ENCODE measurements at regions not wholly inside any gene's neighbourhood (a gene's known extent, or its start where the extent isn't known, plus 50 kb on each side); places are given as distances from the start of the nearest gene placed in this dataset.

DNA sequence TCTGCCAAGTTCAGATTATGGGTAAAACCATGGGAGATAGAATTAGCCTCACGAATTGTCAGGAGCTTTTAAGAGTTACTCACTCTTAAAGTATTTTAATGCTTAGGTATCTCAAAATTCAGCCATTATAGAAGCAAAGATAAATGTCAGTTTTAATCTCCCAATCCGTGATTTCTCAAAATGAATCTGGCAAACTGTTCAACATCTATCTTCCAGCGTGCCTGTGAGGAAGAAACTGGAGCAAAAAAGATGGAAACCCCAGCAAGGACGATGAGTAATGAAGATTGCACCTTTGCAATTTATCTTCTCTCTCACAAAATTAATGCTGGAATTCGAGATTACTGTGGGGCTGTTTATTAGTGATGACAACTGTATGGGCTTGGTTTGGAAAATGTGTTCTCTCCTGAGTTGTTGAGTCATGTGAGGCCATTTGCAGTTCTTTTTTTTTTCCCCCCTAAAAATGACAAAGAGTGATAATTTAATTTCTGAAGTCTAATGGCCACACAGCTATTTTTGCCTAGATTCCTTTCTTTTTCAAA is 70.5 kb downstream of the PYDC2 start:
- Mint-ChIP-seq H3K4me3 (no peak overlapping the region), H3K27ac (no peak overlapping the region), H3K36me3 (ENCODE audit: low read depth) (no peaks in the 10 kb centered on the region), H3K4me1 (no peaks in the 10 kb centered on the region), H3K27me3 (peaks cover 2% of the 10 kb centered on the region), H3K9me3 (no peaks in the 10 kb centered on the region)
- DNase-seq = no peak
- POLR2A ChIA-PET = interaction anchor here (0.7 kb wide), 1 partner anchor 9 kb away, joined by 3 read pairs; no protein-coding TSS in a partner anchor
- TF ChIP-seq, protein P1, sequence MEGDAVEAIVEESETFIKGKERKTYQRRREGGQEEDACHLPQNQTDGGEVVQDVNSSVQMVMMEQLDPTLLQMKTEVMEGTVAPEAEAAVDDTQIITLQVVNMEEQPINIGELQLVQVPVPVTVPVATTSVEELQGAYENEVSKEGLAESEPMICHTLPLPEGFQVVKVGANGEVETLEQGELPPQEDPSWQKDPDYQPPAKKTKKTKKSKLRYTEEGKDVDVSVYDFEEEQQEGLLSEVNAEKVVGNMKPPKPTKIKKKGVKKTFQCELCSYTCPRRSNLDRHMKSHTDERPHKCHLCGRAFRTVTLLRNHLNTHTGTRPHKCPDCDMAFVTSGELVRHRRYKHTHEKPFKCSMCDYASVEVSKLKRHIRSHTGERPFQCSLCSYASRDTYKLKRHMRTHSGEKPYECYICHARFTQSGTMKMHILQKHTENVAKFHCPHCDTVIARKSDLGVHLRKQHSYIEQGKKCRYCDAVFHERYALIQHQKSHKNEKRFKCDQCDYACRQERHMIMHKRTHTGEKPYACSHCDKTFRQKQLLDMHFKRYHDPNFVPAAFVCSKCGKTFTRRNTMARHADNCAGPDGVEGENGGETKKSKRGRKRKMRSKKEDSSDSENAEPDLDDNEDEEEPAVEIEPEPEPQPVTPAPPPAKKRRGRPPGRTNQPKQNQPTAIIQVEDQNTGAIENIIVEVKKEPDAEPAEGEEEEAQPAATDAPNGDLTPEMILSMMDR (IDR thresholded peaks at IDR 0.05) = no peak
- CTCF ChIA-PET = no interaction called here
- intact Hi-C loops (cut with micrococcal nuclease) = loop anchor here (10.0 kb wide), 1 partner anchor 63 kb away; no protein-coding TSS in a partner anchor
- ATAC-seq (ENCODE audit: low read depth) = no peak

DNA sequence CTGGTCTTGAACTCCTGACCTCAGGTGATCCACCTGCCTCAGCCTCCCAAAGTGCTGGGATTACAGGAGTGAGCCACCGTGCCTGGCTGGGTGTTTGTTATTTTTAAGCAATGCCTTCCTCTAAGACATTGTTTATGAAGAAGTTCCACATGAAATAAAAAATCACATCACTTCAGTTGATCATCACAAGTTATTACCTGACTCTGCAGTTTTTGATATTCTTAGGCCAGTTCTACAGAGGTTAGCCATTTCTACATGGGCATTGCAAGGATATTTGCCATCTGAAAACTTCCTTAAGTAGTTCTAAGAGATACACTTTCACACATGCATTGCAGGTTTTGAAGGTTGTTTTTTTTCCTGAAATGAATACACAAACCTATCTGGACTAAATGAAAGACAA is 82.1 kb downstream of the PYDC2 start:
- intact Hi-C loops (cut with micrococcal nuclease) = no loop called here
- DNase-seq (no peak), ATAC-seq (ENCODE audit: low read depth) (no peak)
- Mint-ChIP-seq H3K4me1 (no peaks in the 10 kb centered on the region), H3K4me3 (no peak overlapping the region), H3K9me3 (peaks cover 6% of the 10 kb centered on the region), H3K27ac (no peak overlapping the region), H3K36me3 (ENCODE audit: low read depth) (no peaks in the 10 kb centered on the region), H3K27me3 (no peaks in the 10 kb centered on the region)
- TF ChIP-seq, protein P1 (IDR thresholded peaks at IDR 0.05) = no peak
- POLR2A ChIA-PET = no interaction called here
- CTCF ChIA-PET = no interaction called here

DNA sequence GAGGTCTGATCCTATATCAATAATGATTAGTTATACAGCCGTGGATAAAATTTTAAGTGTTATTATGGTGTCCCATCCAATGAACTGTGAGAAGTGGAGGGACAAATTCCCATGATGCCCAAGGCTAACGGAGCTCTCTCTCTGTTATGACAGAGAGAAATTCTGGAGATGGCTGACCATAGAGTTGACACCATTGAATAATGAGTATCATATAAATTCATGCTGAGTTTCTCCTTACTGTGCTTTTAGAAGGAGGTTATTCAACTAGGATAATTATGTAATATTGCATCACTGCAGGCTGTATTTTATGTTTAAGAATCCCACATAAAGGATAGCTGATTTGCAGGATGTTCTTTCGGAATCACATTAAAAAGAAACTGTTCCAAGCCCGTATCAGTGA is 82.9 kb downstream of the PYDC2 start:
- POLR2A ChIA-PET = no interaction called here

DNA sequence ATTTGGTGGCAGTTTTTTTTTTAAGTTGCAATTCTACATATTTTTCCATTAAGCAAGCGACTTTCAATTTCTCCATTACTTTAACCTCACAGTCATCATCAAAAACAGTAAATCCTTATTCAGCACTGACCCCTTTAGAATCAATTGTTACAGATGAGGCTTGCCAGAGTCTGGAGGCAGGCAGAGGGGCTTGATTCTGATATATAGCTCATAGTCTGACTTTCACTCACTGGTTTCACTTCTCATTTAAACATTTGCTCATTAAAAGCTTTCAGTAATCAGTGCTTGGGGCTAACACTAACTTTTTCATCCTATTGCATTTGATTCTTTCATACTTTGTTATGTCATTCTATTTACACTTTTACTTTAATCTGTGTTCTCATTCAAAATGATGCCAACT is 88.4 kb downstream of the PYDC2 start:
- intact Hi-C loops (cut with micrococcal nuclease) = no loop called here
- ChIA-PET POLR2A (no interaction called here), CTCF (no interaction called here)
- Mint-ChIP-seq H3K4me3 (no peak overlapping the region), H3K27me3 (no peaks in the 10 kb centered on the region), H3K9me3 (peaks cover 4% of the 10 kb centered on the region), H3K27ac (no peak overlapping the region), H3K4me1 (no peaks in the 10 kb centered on the region), H3K36me3 (ENCODE audit: low read depth) (no peaks in the 10 kb centered on the region)
- ATAC-seq (ENCODE audit: low read depth) (no peak), DNase-seq (no peak)
- TF ChIP-seq, protein P1 (IDR thresholded peaks at IDR 0.05) = no peak

More for the DNA sequence above, 82.9 kb downstream of the PYDC2 start:
- Mint-ChIP-seq H3K4me3 (no peak overlapping the region), H3K27ac (no peak overlapping the region), H3K27me3 (no peaks in the 10 kb centered on the region), H3K9me3 (peaks cover 6% of the 10 kb centered on the region), H3K36me3 (ENCODE audit: low read depth) (no peaks in the 10 kb centered on the region), H3K4me1 (no peaks in the 10 kb centered on the region)
- TF ChIP-seq, protein P1 (IDR thresholded peaks at IDR 0.05) = no peak
- DNase-seq = no peak
- no peak for ATAC-seq (ENCODE audit: low read depth)
- intact Hi-C loops (cut with micrococcal nuclease) = no loop called here
- CTCF ChIA-PET = no interaction called here

DNA sequence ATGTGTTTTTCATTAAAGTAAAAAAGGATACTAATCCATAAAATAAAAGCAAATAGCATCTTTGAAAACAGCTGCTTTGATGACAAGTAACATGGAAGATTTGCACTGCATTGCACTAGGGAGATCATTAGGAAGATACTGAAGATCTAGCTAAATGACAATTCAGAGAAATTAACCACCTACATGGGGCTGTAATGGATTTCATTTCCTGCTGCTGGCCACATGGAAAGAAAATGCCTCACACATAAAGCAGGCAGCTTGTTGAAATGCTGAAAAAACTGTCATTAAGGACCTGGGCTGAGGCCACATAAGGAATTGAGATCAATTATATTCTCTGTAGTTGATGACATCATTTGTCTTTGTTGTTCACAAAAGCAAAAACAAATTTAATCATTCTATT is 94.1 kb downstream of the PYDC2 start:
- Mint-ChIP-seq H3K4me1 (no peaks in the 10 kb centered on the region), H3K36me3 (ENCODE audit: low read depth) (no peaks in the 10 kb centered on the region), H3K4me3 (no peak overlapping the region), H3K9me3 (no peaks in the 10 kb centered on the region), H3K27ac (no peak overlapping the region), H3K27me3 (peaks cover 2% of the 10 kb centered on the region)
- intact Hi-C loops (cut with micrococcal nuclease) = no loop called here
- TF ChIP-seq, protein P1 (IDR thresholded peaks at IDR 0.05) = no peak
- DNase-seq = no peak
- POLR2A ChIA-PET = no interaction called here
- ATAC-seq (ENCODE audit: low read depth) = no peak
- CTCF ChIA-PET = no interaction called here
